GM12878 (cell line): ENCODE measurements at regions not wholly inside any gene's neighbourhood (a gene's known extent, or its start where the extent isn't known, plus 50 kb on each side); places are given as distances from the start of the nearest gene placed in this dataset.

Experiments
- ATAC-seq: fragments of 200-7000 bp; cut with Tn5 transposase; 3 replicates; pipeline ENCODE4 v1.9.1; 2020; ENCODE audit warnings: mild to moderate bottlenecking, moderate library complexity
- BruUV-seq: library from RNA; stranded (reverse); fragments of 400-500 nt; replicated peaks from 2 replicates; lab custom pipeline; 2021; lab: Mats Ljungman, UMichigan
- CTCF ChIA-PET: fragments of 300-600 bp; sonication (Branson Sonifier 250); formaldehyde crosslinking; extraction: SDS; loops from one replicate; lab custom pipeline; 2021; ENCODE audit warnings: inconsistent platforms; lab: Yijun Ruan, JAX
- POLR2A ChIA-PET: fragments of 350-600 bp; formaldehyde crosslinking; extraction: SDS; loops from one replicate; lab custom pipeline; 2021; ENCODE audit warnings: inconsistent platforms; lab: Charles Lee
- RAD21 ChIA-PET: fragments of 300-600 bp; sonication (Branson Sonifier 250); formaldehyde crosslinking; loops from one replicate; lab custom pipeline; 2023; ENCODE audit warnings: antibody characterized with exemption; ENCODE audit not compliant: unreplicated experiment; lab: Charles Lee
- SMC1A ChIA-PET: fragments of 300-600 bp; sonication (Branson Sonifier 250); formaldehyde crosslinking; loops from one replicate; lab custom pipeline; 2023; ENCODE audit not compliant: unreplicated experiment, uncharacterized antibody; lab: Charles Lee
- DNase-seq: peaks from one replicate; pipeline ENCODE4 v3.0.0-alpha.2; 2011; ENCODE audit warnings: low read depth, low spot score
- FAIRE-seq: peaks from 3 replicates; lab custom pipeline; 2011; peaks lifted over from hg19 to GRCh38; lab: Jason Lieb, UNC
- H2AFZ ChIP-seq: 2 replicates; pipeline ENCODE4 v1.6.0; 2011; ENCODE audit warnings: low read depth, low read length, control low read depth; ENCODE audit not compliant: control insufficient read depth
- H3K27ac ChIP-seq: 2 replicates; pipeline ENCODE4 v1.5.1; 2011; ENCODE audit warnings: control low read depth; ENCODE audit not compliant: control insufficient read depth, insufficient read depth
- H3K27me3 ChIP-seq, 2 experiments: replicated peaks in 1 of 2; 2 replicates each; pipeline versions ENCODE4 v1.6.0 to v1.6.1; 2011; ENCODE audit warnings: low read length in 1 of 2; ENCODE audit not compliant: control insufficient read depth in 2 of 2, insufficient read depth in 2 of 2
- H3K36me3 ChIP-seq, 2 experiments: 2 replicates each; pipeline ENCODE4 v1.5.1; 2011; ENCODE audit warnings: low read length in 1 of 2; ENCODE audit not compliant: control insufficient read depth in 2 of 2, insufficient read depth in 2 of 2
- H3K4me1 ChIP-seq: 2 replicates; pipeline ENCODE4 v1.6.1; 2011; ENCODE audit warnings: mild to moderate bottlenecking, low read length, moderate library complexity, mixed read lengths; ENCODE audit not compliant: control insufficient read depth, insufficient read depth
- H3K4me2 ChIP-seq: 2 replicates; pipeline ENCODE4 v1.6.0; 2011; ENCODE audit warnings: control low read depth; ENCODE audit not compliant: control insufficient read depth, insufficient read depth
- H3K4me3 ChIP-seq: fragments of 200-600 bp; sonication (generic); 2 replicates; pipeline ENCODE4 v1.5.1; 2016
- H3K79me2 ChIP-seq: 2 replicates; pipeline ENCODE4 v1.6.0; 2011; ENCODE audit warnings: low read length; ENCODE audit not compliant: control insufficient read depth, insufficient read depth
- H3K9ac ChIP-seq: 2 replicates; pipeline ENCODE4 v1.8.0; 2011; ENCODE audit warnings: low read length, control low read depth, mixed read lengths; ENCODE audit not compliant: control insufficient read depth, insufficient read depth
- H3K9me3 ChIP-seq: replicated peaks from 3 replicates; pipeline ENCODE4 v1.5.1; 2011; ENCODE audit warnings: mild to moderate bottlenecking, low read length; ENCODE audit not compliant: control insufficient read depth, insufficient read depth
- H4K20me1 ChIP-seq: 2 replicates; pipeline ENCODE4 v1.6.0; 2011; ENCODE audit not compliant: control insufficient read depth, insufficient read depth
- BCL11A ChIP-seq: IDR thresholded peaks from 2 replicates; pipeline ENCODE4 v1.6.1; 2011; ENCODE audit warnings: low read depth, low read length
- ELK1 ChIP-seq: IDR thresholded peaks from 2 replicates; pipeline ENCODE4 v1.6.1; 2012; ENCODE audit warnings: low read depth, low read length, improper control_type of control experiment
- FOS ChIP-seq: IDR thresholded peaks from 3 replicates; pipeline ENCODE4 v1.6.1; 2011; ENCODE audit warnings: borderline replicate concordance; ENCODE audit not compliant: insufficient read length; ENCODE audit errors: extremely low read depth
- IKZF1 ChIP-seq: fragments of 450-650 bp; conservative IDR thresholded peaks from 2 replicates; pipeline ENCODE4 v1.6.1; 2017; ENCODE audit warnings: antibody characterized with exemption, mild to moderate bottlenecking
- JUND ChIP-seq: IDR thresholded peaks from 2 replicates; pipeline ENCODE4 v1.6.1; 2012; ENCODE audit warnings: low read depth, mild to moderate bottlenecking, low read length, improper control_type of control experiment, moderate library complexity
- NFYB ChIP-seq: IDR thresholded peaks from 2 replicates; pipeline ENCODE4 v1.6.1; 2011; ENCODE audit warnings: low read depth, mild to moderate bottlenecking, low read length, improper control_type of control experiment, moderate library complexity; ENCODE audit not compliant: insufficient read depth
- PAX8 ChIP-seq: fragments of 450-650 bp; IDR thresholded peaks from 2 replicates; pipeline ENCODE4 v1.6.1; 2017; ENCODE audit warnings: mild to moderate bottlenecking, moderate library complexity
- SUZ12 ChIP-seq: fragments of 200-600 bp; sonication (generic); IDR thresholded peaks from one replicate; pipeline ENCODE4 v1.6.1; 2018; ENCODE audit warnings: antibody characterized with exemption, mild to moderate bottlenecking; ENCODE audit not compliant: unreplicated experiment
- TAF1 ChIP-seq: IDR thresholded peaks from 2 replicates; pipeline ENCODE4 v1.6.1; 2011; ENCODE audit warnings: mild to moderate bottlenecking, low read depth, low read length, borderline replicate concordance
- USF1 ChIP-seq: IDR thresholded peaks from 2 replicates; pipeline ENCODE4 v1.6.1; 2011; ENCODE audit warnings: borderline replicate concordance, low read depth, mild to moderate bottlenecking, moderate library complexity, mixed read lengths, low read length; ENCODE audit not compliant: insufficient read depth; ENCODE audit errors: extremely low read length
- YBX1 ChIP-seq: fragments of 450-650 bp; IDR thresholded peaks from 2 replicates; pipeline ENCODE4 v1.6.1; 2016; ENCODE audit warnings: antibody characterized with exemption
- ZBTB40 ChIP-seq: fragments of 450-650 bp; IDR thresholded peaks from 2 replicates; pipeline ENCODE4 v1.6.1; 2016; ENCODE audit warnings: mild to moderate bottlenecking, moderate library complexity, borderline replicate concordance
- ZNF24 ChIP-seq: fragments of 450-650 bp; IDR thresholded peaks from 2 replicates; pipeline ENCODE4 v1.6.1; 2017; ENCODE audit warnings: antibody characterized with exemption, mild to moderate bottlenecking
- WGBS: methylation state at CpG from one replicate; pipeline ENCODE4 v1.1.6; 2016; ENCODE audit warnings: low lambda C conversion rate; ENCODE audit not compliant: insufficient replicate concordance, insufficient coverage; ENCODE audit errors: missing lambda C conversion rate; 5-methylcytosine and 5-hydroxymethylcytosine counted together
- in situ Hi-C: fragments of 300-500 bp; cut with MboI; formaldehyde crosslinking; loops from 9 replicates; pipeline ENCODE4 v1.14.3; 2018; ENCODE audit warnings: mixed read lengths
- intact Hi-C: fragments of 100-400 bp; cut with micrococcal nuclease; formaldehyde crosslinking; loops from one replicate; pipeline ENCODE4 v1.14.2; 2022; ENCODE audit not compliant: unreplicated experiment

GRCh38 chr12:30169839-30170591, 386.3 kb upstream of the TMTC1 start (continued):
- TF ChIP-seq USF1 (no peak), PAX8 (no peak), IKZF1 (no peak), SUZ12 (no peak), ELK1 (no peak)

GRCh38 chr12:30166006-30166795, 382.5 kb upstream of the TMTC1 start:
- ChIA-PET RAD21 (no interaction called here), SMC1A (no interaction called here), CTCF (no interaction called here), POLR2A (no interaction called here)
- H3K9me3 ChIP-seq = no peaks in the 10 kb centered on the region
- no peaks in the 10 kb centered on the region for H3K36me3 ChIP-seq
- no peaks in the 10 kb centered on the region for H3K27me3 ChIP-seq
- no peaks in the 10 kb centered on the region for H3K4me1 ChIP-seq
- H3K4me3 ChIP-seq = no peak overlapping the region
- H3K27ac ChIP-seq = no peak overlapping the region
- H3K79me2 ChIP-seq = no peaks in the 10 kb centered on the region
- ATAC-seq = no peak
- H3K4me2 ChIP-seq = no peak overlapping the region
- FAIRE-seq = no peak
- no peak overlapping the region for H3K9ac ChIP-seq
- BruUV-seq = no TSS peak
- no peak overlapping the region for H2AFZ ChIP-seq
- no peaks in the 10 kb centered on the region for H4K20me1 ChIP-seq
- 25% methylated on average over 4 of the region's 4 CpGs for WGBS
- DNase-seq = no peak
- in situ Hi-C loops (no loop called here), intact Hi-C loops (no loop called here)
- TF ChIP-seq TAF1 (no peak), ZNF24 (no peak), FOS (no peak), SUZ12 (no peak), YBX1 (no peak), ZBTB40 (no peak), BCL11A (no peak), NFYB (no peak), JUND (no peak)
